Fibroblast of villous mesenchyme (primary cell): ENCODE measurements at regions not wholly inside any gene's neighbourhood (a gene's known extent, or its start where the extent isn't known, plus 50 kb on each side); places are given as distances from the start of the nearest gene placed in this dataset.
"Not testable (repeated sequence)": the region's sequence is repeated elsewhere in the genome, so short reads cannot be mapped to it uniquely, and the experiment has no call there.

Experiments used
- DNase-seq: peaks from one replicate; pipeline ENCODE4 v3.0.0-alpha.2; 2010; ENCODE audit warnings: low read depth
- H3K4me3 ChIP-seq: 2 replicates; pipeline ENCODE4 v1.5.1; 2011; ENCODE audit warnings: low read depth, mild to moderate bottlenecking, low read length
- TF ChIP-seq, protein P1 (sequence below): IDR thresholded peaks from 2 replicates; pipeline ENCODE4 v1.5.1; 2012; ENCODE audit warnings: low read depth, mild to moderate bottlenecking, low read length; ENCODE audit not compliant: insufficient read depth

DNA sequence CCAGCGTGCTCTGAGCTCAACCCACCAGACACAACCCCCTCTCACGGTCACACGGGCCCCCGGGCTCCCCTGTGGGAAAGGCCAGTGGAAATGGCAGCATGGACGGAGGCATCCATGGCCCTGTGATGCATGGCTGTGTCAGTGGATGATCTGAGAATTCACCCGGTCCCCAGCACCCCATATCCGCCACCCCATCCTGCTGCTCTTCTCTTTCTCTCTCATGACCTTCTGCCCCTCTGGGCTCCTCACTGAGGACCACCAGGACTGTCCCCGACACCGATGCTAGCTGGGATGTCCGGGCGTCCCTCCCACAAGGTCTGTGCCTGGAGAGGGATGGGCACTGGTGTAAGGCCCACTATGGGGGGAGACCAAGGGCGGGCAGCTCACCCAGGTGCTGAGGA, 282.2 kb downstream of the ADGRD1 start:
- H3K4me3 ChIP-seq: no peak overlapping the region
- TF ChIP-seq, protein P1, sequence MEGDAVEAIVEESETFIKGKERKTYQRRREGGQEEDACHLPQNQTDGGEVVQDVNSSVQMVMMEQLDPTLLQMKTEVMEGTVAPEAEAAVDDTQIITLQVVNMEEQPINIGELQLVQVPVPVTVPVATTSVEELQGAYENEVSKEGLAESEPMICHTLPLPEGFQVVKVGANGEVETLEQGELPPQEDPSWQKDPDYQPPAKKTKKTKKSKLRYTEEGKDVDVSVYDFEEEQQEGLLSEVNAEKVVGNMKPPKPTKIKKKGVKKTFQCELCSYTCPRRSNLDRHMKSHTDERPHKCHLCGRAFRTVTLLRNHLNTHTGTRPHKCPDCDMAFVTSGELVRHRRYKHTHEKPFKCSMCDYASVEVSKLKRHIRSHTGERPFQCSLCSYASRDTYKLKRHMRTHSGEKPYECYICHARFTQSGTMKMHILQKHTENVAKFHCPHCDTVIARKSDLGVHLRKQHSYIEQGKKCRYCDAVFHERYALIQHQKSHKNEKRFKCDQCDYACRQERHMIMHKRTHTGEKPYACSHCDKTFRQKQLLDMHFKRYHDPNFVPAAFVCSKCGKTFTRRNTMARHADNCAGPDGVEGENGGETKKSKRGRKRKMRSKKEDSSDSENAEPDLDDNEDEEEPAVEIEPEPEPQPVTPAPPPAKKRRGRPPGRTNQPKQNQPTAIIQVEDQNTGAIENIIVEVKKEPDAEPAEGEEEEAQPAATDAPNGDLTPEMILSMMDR: no peak
- no peak for DNase-seq

GRCh38 chr12:131239384-131240094, 285.8 kb downstream of the ADGRD1 start:
- TF ChIP-seq, protein P1: no peak
- no peak for DNase-seq
- no peak overlapping the region for H3K4me3 ChIP-seq

DNA sequence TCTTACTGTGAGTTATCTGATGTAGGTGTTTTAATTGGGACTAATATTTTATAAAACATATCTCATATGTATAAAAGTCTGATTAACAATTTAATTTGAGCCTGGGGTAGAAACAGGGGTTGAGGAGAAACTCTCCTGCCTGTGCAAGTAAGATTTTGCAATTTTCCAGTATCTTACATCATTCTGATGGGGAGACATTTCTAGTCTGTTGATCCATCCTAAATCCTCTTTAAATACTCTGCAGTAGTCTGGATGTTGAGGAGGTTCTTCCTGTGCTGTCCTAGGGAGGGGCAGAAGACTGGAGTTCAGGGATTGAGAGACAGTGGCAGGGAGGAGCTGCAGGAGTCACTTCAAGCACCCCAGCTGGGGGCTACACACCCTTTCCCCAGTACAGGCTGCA, 287.8 kb downstream of the ADGRD1 start:
- TF ChIP-seq, protein P1: no peak
- H3K4me3 ChIP-seq: no peak overlapping the region
- no peak for DNase-seq

DNA sequence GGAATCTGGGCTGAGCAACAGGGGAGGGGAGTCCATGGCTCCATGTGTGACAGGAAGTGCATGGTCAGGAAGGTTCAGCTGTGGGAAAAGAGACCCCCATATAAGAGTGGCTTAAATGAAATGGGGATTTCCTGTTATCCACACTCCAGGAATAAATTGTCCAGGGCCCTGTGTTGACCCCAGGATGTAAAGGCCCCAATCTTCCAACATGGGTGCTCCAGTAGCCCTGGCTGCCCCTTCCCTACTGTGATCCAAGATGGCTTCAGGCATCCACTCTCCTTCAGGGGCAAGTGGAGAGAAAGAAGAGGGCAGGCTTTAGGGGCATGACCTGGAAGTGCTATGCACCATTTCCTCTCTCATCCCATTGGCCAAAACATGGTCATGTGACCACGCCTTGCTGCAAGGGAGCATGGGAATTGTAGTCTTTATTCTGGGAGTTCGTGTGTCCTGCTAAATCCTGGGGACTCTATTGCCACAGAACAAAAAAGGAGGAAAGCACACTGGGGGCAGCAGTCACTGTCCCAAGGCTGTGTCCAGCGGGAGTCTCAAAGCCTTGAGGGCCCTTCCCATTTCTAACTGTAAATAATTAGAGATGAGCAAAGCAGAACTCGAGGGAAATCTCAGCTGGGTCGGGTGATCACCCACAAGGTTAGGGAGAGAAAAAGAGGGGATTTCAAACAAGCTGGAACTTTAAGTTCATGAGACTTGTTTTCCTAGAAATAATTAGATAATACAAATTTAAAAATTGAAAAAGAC, 289.2 kb downstream of the ADGRD1 start:
- H3K4me3 ChIP-seq: no peak overlapping the region
- no peak for DNase-seq
- TF ChIP-seq, protein P1: no peak

DNA sequence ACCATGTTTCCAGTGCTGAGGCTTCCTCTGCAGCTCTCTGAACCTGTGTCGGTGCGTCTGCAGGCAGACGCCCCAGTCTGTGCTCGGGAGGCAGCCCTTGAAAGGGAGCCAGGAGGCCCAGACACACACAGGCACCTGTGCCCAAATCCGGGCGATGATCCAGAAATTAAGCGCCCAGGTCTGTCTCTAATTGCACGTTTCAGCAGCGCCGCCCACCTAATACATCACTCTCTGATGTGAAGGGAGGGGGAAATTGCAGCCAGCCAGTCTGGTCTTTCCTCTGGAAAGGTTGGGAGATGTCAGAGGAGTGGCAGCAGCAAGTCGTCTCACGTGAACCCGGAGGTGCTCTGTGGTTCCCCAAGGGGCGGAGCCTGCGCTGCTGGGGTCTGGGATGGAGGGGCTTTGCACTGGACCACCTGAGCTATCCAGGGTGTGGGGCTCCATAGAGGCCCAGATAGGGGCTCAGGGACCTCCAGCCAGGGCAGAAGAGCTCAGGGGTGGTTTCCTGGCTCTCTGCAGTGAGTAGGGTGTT, 290.5 kb downstream of the ADGRD1 start:
- DNase-seq, H3K4me3 ChIP-seq: not testable (repeated sequence)

- not testable (repeated sequence) for H3K4me3 ChIP-seq, DNase-seq
Observed at GRCh38 chr12:131245161-131245560, 291.5 kb downstream of the ADGRD1 start.

GRCh38 chr12:131245564-131246355, 292.1 kb downstream of the ADGRD1 start:
- TF ChIP-seq, protein P1: no peak
- no peak overlapping the region for H3K4me3 ChIP-seq
- DNase-seq: no peak

DNA sequence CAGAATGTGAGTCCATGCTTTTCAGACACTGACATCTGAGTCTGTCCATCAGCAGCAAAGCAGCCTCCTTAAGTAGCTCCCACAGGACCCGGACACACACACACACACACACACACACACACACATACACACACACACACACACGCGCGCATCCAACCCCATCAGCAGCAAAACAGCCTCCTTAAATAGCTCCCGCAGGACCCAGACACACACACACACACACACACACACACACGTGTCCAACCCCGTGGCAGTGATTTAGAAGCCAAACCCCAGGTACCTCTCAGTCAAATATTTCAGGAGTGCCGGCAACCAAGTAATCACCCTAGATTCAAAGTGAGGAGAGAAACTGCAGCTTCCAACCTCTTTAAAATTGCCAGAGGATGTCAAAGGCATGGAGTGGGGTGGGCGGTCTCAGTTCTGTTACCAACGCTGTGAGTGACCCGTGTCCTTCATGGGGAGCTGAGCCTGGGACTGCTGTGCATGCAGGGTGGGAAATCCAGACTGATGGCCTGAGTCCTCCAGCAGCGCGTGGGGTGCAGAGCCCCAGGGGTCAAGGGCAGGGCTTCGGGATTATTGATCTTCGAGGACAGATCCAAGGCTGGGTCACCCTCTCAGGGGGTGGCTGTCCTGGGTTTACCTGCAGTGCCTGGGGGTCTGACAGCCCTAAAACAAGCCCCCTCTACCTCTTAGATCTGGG, 293.5 kb downstream of the ADGRD1 start:
- not testable (repeated sequence) for DNase-seq

DNA sequence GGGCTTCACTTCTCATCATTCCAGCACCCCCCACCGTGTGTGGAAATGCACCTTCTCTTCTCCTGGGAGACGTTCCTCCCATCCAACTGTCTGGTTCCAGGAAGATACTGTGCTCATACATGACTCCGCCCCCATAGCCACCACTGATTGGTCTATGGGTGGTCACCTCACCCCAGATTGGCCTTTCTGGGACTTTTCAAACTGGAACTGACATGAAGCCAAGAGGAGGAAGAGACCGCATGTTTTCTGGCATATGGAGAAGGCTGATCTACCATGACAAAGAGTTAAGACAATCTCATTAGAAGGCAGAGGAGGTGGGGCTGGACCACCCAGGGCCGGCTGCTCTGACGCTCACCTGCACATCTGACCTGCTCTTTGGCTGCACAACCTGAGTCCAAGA, 294.2 kb downstream of the ADGRD1 start:
- not testable (repeated sequence) for DNase-seq, H3K4me3 ChIP-seq

More for the DNA sequence above, 293.5 kb downstream of the ADGRD1 start:
- H3K4me3 ChIP-seq: not testable (repeated sequence)
